WTC11 (cell line): ENCODE measurements at regions not wholly inside any gene's neighbourhood (a gene's known extent, or its start where the extent isn't known, plus 50 kb on each side); places are given as distances from the start of the nearest gene placed in this dataset.

Experiments
- ATAC-seq: fragments of 200-7000 bp; cut with Tn5 transposase; 2 replicates; pipeline ENCODE4 v1.10.0; 2021; ENCODE audit warnings: mild to moderate bottlenecking, moderate library complexity
- CTCF ChIA-PET: fragments of 300-600 bp; sonication (Branson Sonifier 250); formaldehyde crosslinking; loops from one replicate; lab custom pipeline; 2021; ENCODE audit warnings: antibody characterized with exemption; lab: Charles Lee
- POLR2A ChIA-PET: fragments of 350-600 bp; sonication (Branson Sonifier 250); formaldehyde crosslinking; loops from one replicate; lab custom pipeline; 2021; ENCODE audit warnings: antibody characterized with exemption; lab: Charles Lee
- DNase-seq: peaks from one replicate; pipeline ENCODE4 v3.0.0; 2021; ENCODE audit warnings: low spot score
- H3K27ac Mint-ChIP-seq: 2 replicates; pipeline ENCODE4 v1.8.0; 2021; ENCODE audit warnings: mixed read lengths
- H3K27me3 Mint-ChIP-seq: 2 replicates; pipeline ENCODE4 v1.8.0; 2021; ENCODE audit warnings: low read depth, mild to moderate bottlenecking, moderate library complexity, mixed read lengths
- H3K36me3 Mint-ChIP-seq: 2 replicates; pipeline ENCODE4 v1.8.0; 2021; ENCODE audit warnings: mixed read lengths
- H3K4me1 Mint-ChIP-seq: 2 replicates; pipeline ENCODE4 v1.8.0; 2022; ENCODE audit warnings: mixed read lengths
- H3K4me3 Mint-ChIP-seq: 2 replicates; pipeline ENCODE4 v1.8.0; 2021; ENCODE audit warnings: mild to moderate bottlenecking, moderate library complexity, mixed read lengths
- H3K9me3 Mint-ChIP-seq: 2 replicates; pipeline ENCODE4 v1.8.0; 2021; ENCODE audit warnings: mixed read lengths
- AFF4 ChIP-seq: sonication (generic); formaldehyde crosslinking; IDR thresholded peaks from 2 replicates; pipeline ENCODE4 v1.8.1; 2023; ENCODE audit warnings: mild to moderate bottlenecking, missing genetic modification reagents, borderline replicate concordance
- ATF3 ChIP-seq: sonication (generic); formaldehyde crosslinking; conservative IDR thresholded peaks from 2 replicates; pipeline ENCODE4 v1.8.1; 2022; ENCODE audit warnings: mild to moderate bottlenecking, missing genetic modification reagents
- CREM ChIP-seq: sonication (generic); formaldehyde crosslinking; IDR thresholded peaks from 2 replicates; pipeline ENCODE4 v1.8.1; 2022; ENCODE audit warnings: mild to moderate bottlenecking, missing genetic modification reagents, moderate library complexity
- E2F5 ChIP-seq: sonication (generic); formaldehyde crosslinking; IDR thresholded peaks from 2 replicates; pipeline ENCODE4 v1.8.1; 2022; ENCODE audit warnings: mild to moderate bottlenecking, moderate library complexity, missing genetic modification reagents
- ETV6 ChIP-seq: sonication (generic); formaldehyde crosslinking; IDR thresholded peaks from 2 replicates; pipeline ENCODE4 v1.8.1; 2022; ENCODE audit warnings: mild to moderate bottlenecking, missing genetic modification reagents
- FOXJ3 ChIP-seq: sonication (generic); formaldehyde crosslinking; IDR thresholded peaks from 2 replicates; pipeline ENCODE4 v1.9.0; 2021; ENCODE audit warnings: missing genetic modification reagents, mild to moderate bottlenecking, borderline replicate concordance
- FOXK1 ChIP-seq: sonication (generic); formaldehyde crosslinking; IDR thresholded peaks from 2 replicates; pipeline ENCODE4 v1.8.0; 2022; ENCODE audit warnings: mild to moderate bottlenecking, moderate library complexity, missing genetic modification reagents
- FOXP4 ChIP-seq: sonication (generic); formaldehyde crosslinking; IDR thresholded peaks from 2 replicates; pipeline ENCODE4 v1.8.0; 2022; ENCODE audit warnings: mild to moderate bottlenecking, missing genetic modification reagents
- NFYB ChIP-seq: sonication (generic); formaldehyde crosslinking; conservative IDR thresholded peaks from 2 replicates; pipeline ENCODE4 v1.8.0; 2022; ENCODE audit warnings: low read depth, missing genetic modification reagents
- PRDM15 ChIP-seq: sonication (generic); formaldehyde crosslinking; IDR thresholded peaks from 2 replicates; pipeline ENCODE4 v1.8.0; 2022; ENCODE audit warnings: missing genetic modification reagents
- RORB ChIP-seq: fragments of 250-450 bp; sonication (Bioruptor Pico); IDR thresholded peaks from 2 replicates; pipeline ENCODE4 v1.9.0; 2021; ENCODE audit warnings: mild to moderate bottlenecking
- TCF7 ChIP-seq: sonication (generic); formaldehyde crosslinking; IDR thresholded peaks from 2 replicates; pipeline ENCODE4 v1.8.0; 2022; ENCODE audit warnings: mild to moderate bottlenecking, low read depth, missing genetic modification reagents, moderate library complexity
- ZNF263 ChIP-seq: sonication (generic); formaldehyde crosslinking; IDR thresholded peaks from 2 replicates; pipeline ENCODE4 v1.8.1; 2022; ENCODE audit warnings: low read depth, mild to moderate bottlenecking, moderate library complexity, missing genetic modification reagents
- ZNF396 ChIP-seq: fragments of 250-450 bp; sonication (Bioruptor Pico); IDR thresholded peaks from 2 replicates; pipeline ENCODE4 v1.8.0; 2021; ENCODE audit warnings: mild to moderate bottlenecking, moderate library complexity, borderline replicate concordance
- ZSCAN18 ChIP-seq: fragments of 250-450 bp; sonication (Bioruptor Pico); IDR thresholded peaks from 2 replicates; pipeline ENCODE4 v2.1.2; 2022; ENCODE audit warnings: mild to moderate bottlenecking, moderate library complexity

GRCh38 chr12:98146487-98146886, 368.9 kb upstream of the TMPO start:
- Mint-ChIP-seq H3K4me1 (peaks cover 24% of the 10 kb centered on the region), H3K27me3 (no peaks in the 10 kb centered on the region; the same call in 1 of the 2 replicates), H3K4me3 (no peak overlapping the region), H3K27ac (no peak overlapping the region), H3K36me3 (no peaks in the 10 kb centered on the region), H3K9me3 (peaks cover 13% of the 10 kb centered on the region)
- DNase-seq (no peak), ATAC-seq (no peak)
- ChIA-PET POLR2A (no interaction called here), CTCF (no interaction called here)
- TF ChIP-seq TCF7: no peak
- no peak for TF ChIP-seq ETV6 (CRISPR knock-in tag)
- no peak for TF ChIP-seq E2F5 (CRISPR knock-in tag)
- TF ChIP-seq PRDM15: no peak
- TF ChIP-seq FOXP4 (CRISPR knock-in tag): no peak
- TF ChIP-seq RORB (CRISPR knock-in tag): no peak
- TF ChIP-seq ZSCAN18: no peak
- TF ChIP-seq FOXJ3 (CRISPR knock-in tag): no peak
- TF ChIP-seq ATF3 (CRISPR knock-in tag): no peak
- no peak for TF ChIP-seq AFF4 (CRISPR knock-in tag)
- TF ChIP-seq ZNF263 (CRISPR knock-in tag): no peak
- no peak for TF ChIP-seq FOXK1 (CRISPR knock-in tag)
- TF ChIP-seq ZNF396 (CRISPR knock-in tag): no peak
- no peak for TF ChIP-seq CREM
- no peak for TF ChIP-seq NFYB (CRISPR knock-in tag)
